ENCODE measurements at regions not wholly inside any gene's neighbourhood (a gene's known extent, or its start where the extent isn't known, plus 50 kb on each side); places are given as distances from the start of the nearest gene placed in this dataset.

DNA sequence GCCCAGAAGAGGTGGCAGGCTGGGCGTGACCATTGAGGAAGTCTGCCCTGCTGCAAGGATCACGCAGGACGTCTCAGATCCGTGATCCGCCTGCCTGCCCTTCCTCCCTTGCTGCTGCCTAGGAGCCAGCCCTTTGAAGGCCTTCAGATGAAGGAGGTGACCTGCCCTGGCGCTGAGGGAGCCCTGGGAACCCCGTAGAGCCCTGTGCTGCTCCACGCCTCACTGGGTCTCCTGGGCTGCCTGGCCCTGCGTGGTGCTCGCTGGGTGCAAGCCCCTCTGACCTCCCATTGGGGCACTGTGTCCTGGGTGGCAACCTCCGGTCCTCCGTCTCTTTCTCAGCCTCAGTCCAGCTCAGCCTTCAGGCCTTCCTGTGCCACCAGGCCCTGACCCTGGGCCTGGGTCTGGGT is 295.3 kb upstream of the IRX4 start:
- no peak for DNase-seq (ENCODE audit: low spot score)
- TF ChIP-seq, protein P1, sequence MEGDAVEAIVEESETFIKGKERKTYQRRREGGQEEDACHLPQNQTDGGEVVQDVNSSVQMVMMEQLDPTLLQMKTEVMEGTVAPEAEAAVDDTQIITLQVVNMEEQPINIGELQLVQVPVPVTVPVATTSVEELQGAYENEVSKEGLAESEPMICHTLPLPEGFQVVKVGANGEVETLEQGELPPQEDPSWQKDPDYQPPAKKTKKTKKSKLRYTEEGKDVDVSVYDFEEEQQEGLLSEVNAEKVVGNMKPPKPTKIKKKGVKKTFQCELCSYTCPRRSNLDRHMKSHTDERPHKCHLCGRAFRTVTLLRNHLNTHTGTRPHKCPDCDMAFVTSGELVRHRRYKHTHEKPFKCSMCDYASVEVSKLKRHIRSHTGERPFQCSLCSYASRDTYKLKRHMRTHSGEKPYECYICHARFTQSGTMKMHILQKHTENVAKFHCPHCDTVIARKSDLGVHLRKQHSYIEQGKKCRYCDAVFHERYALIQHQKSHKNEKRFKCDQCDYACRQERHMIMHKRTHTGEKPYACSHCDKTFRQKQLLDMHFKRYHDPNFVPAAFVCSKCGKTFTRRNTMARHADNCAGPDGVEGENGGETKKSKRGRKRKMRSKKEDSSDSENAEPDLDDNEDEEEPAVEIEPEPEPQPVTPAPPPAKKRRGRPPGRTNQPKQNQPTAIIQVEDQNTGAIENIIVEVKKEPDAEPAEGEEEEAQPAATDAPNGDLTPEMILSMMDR (IDR thresholded peaks at IDR 0.05): no peak

DNA sequence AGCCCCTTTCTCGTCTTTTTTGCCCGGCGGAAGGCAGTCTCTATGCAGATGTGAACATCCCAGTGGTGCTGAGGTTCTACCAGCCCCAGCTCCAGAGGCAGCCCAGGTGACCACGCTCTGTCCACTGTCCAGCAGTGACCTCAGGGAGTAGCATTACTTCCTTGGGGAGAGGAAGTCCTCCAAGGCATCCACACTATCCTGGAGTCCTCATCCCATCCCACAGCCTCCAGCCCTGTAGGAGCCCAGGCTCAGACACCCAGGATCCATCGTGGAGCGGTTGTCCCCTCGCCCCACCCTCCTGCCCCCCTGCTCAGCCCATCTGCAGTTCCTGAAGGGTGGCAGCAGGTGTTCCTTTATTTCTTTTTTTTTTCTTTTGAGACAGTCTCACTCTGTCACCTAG is 294.5 kb upstream of the IRX4 start:
- H3K27ac ChIP-seq: no peak overlapping the region
- no peak for DNase-seq (ENCODE audit: low spot score)
- H3K4me3 ChIP-seq: no peak overlapping the region
- TF ChIP-seq, protein P1 (IDR thresholded peaks at IDR 0.05): no peak

More for the DNA sequence above, 295.3 kb upstream of the IRX4 start:
- Histone ChIP-seq H3K27ac (no peak overlapping the region), H3K4me3 (no peak overlapping the region)

DNA sequence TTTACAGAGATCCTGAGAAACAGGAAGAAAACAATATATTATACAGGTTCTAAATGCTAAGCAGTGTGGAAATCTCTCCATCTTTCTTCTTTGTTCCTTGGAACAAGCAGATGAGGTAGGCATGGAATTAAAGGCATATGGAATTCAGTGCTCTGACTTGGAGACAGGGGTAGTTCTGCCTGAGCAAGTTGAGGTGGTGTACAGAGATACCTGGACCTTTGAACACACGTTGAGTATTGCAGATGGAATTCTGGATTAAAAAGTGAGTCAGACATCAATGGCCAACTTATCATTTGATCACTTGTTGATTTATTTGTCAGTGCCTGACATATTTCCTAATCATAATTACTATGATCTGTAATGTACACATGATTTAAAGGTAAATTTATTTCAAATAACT is 293.9 kb upstream of the IRX4 start:
- no peak overlapping the region for H3K27ac ChIP-seq
- DNase-seq (ENCODE audit: low spot score): no peak
- no peak overlapping the region for H3K4me3 ChIP-seq
- TF ChIP-seq, protein P1 (IDR thresholded peaks at IDR 0.05): no peak

DNA sequence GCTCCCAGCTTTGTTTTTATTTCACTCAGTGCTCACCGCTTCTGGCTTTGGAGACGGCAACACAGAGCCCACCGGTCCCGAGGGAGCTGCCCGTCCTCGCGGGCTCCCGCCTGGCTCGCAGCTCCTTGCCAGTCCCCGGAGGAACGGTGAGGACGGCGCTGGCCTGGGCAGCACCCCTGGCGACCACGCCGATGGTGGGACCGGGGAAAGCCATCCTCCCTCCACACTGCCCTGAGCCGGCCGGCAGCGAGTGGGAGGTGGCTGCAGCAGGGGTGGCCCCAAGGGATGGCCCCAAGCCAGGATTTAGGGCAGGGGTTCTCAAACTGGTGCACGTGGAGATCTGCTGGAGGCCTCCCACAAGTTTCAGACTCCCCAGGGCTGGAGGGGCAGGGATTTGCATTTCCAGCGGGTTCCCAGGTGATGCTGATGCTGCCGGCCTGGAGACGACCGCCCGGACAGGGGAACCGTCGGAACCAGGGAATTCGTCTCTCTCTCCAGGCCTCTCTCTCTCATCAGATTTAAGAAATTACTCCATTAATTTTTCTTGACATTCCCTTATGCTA is 293.2 kb upstream of the IRX4 start:
- DNase-seq (ENCODE audit: low spot score): no peak
- TF ChIP-seq, protein P1 (IDR thresholded peaks at IDR 0.05): no peak
- no peak overlapping the region for H3K27ac ChIP-seq

DNA sequence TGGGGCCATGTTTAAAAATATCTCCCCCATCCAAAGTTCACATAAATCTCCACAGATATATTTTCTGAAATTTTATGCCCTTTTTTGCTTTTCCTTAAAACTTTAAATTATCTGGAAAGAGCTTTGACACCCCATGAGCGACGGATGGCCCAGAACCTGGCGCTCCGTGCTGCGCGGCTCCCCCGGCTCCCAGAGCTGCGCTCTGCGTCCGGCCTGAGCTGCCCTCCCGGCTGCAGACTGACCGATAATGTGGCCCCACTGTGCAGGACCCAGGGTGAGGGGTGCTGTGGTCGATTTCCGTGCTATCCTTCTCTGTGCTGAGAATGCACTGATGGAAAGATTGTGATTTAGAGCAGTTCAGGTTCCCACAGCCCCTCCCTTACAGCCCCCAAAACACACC is 292.3 kb upstream of the IRX4 start:
- Histone ChIP-seq H3K27ac (no peak overlapping the region), H3K4me3 (no peak overlapping the region)
- TF ChIP-seq, protein P1 (IDR thresholded peaks at IDR 0.05): no peak
- DNase-seq (ENCODE audit: low spot score): no peak

More for the DNA sequence above, 293.2 kb upstream of the IRX4 start:
- no peak overlapping the region for H3K4me3 ChIP-seq

DNA sequence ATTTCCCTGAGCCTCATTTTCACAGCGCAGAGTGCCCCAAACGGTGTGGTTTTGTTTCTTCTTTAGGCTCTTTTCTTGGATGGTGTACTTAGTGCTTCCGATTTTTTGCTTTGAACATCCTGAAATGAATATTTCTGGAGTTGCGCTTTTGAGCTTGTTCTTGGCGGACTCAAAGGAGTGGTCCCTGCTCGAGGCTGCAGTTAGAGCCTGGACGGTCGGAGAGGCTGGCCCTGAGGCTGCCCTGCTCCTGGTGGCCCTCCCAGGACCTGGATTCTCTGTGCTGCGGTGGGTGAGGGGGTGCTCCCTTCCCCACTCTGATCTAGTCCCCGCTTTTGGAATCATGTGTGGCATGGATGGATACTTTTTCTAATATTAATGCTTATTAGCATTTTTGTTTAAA is 291.8 kb upstream of the IRX4 start:
- no peak overlapping the region for H3K4me3 ChIP-seq
- no peak overlapping the region for H3K27ac ChIP-seq
- no peak for DNase-seq (ENCODE audit: low spot score)
- TF ChIP-seq, protein P1 (IDR thresholded peaks at IDR 0.05): no peak

DNA sequence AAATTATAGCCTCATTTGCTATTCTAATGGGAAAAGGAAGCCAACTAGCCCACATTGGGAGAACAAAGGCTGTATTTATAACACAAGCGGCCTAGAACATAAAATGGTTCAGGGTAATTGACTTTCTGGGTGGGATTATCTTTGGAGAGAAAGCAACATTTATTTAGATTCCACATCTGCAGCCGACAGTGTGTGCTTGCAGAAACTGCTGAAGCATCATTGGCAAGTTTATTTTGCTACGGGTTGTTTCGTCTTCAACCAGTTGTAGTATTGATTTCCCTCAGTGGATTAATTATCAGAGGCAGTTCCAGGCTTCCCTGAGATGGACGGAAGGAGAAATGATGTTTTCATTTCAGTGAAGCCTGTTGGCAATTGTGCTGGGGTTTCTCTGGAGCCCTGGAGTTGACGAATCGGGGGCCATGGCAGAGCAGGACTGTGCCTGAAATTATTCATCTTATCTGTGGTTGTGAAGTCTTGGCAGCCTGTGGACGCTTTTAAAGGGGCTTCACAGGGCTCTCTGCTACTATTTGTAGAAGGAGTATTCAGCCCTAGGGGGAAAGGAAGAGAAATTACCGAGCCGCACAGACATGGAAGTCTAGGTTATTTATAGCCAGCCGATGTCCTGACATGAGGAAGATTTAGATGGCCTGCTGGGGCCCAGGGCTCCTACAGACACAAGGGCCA is 290.6 kb upstream of the IRX4 start:
- no peak overlapping the region for H3K4me3 ChIP-seq
- no peak overlapping the region for H3K27ac ChIP-seq
- DNase-seq (ENCODE audit: low spot score): no peak
- TF ChIP-seq, protein P1 (IDR thresholded peaks at IDR 0.05): no peak
